Effector memory CD8-positive, alpha-beta T cell (primary cell): ENCODE measurements at regions not wholly inside any gene's neighbourhood (a gene's known extent, or its start where the extent isn't known, plus 50 kb on each side); places are given as distances from the start of the nearest gene placed in this dataset.

ENCODE experiments used
- ATAC-seq: fragments of 150-1000 bp; cut with Tn5 transposase; replicated peaks from 2 replicates; pipeline ENCODE4 v1.10.0; 2021; ENCODE audit warnings: mild to moderate bottlenecking, moderate library complexity
- DNase-seq, 3 experiments: peaks; one replicate each; pipeline ENCODE4 v3.0.0; 2021
- H3K27ac Mint-ChIP-seq, 2 donors: one replicate each; pipeline ENCODE4 v1.8.0; 2022; ENCODE audit warnings: mild to moderate bottlenecking in 2 of 2, mixed read lengths in 2 of 2, moderate library complexity in 2 of 2
- H3K27me3 Mint-ChIP-seq, 2 donors: one replicate each; pipeline ENCODE4 v1.8.0; 2022; ENCODE audit warnings: mixed read lengths in 2 of 2
- H3K36me3 Mint-ChIP-seq: one replicate; pipeline ENCODE4 v1.8.0; 2022; ENCODE audit warnings: mild to moderate bottlenecking, moderate library complexity, mixed read lengths; ENCODE audit not compliant: insufficient read depth
- H3K4me1 Mint-ChIP-seq, 2 donors: one replicate each; pipeline ENCODE4 v1.8.0; 2022; ENCODE audit warnings: low read depth in 2 of 2, mixed read lengths in 2 of 2
- H3K4me3 Mint-ChIP-seq, 2 donors: one replicate each; pipeline ENCODE4 v1.8.0; 2022; ENCODE audit warnings: mild to moderate bottlenecking in 2 of 2, mixed read lengths in 2 of 2, moderate library complexity in 2 of 2
- H3K9me3 Mint-ChIP-seq, 2 donors: one replicate each; pipeline ENCODE4 v1.8.0; 2022; ENCODE audit warnings: mixed read lengths in 2 of 2

DNA sequence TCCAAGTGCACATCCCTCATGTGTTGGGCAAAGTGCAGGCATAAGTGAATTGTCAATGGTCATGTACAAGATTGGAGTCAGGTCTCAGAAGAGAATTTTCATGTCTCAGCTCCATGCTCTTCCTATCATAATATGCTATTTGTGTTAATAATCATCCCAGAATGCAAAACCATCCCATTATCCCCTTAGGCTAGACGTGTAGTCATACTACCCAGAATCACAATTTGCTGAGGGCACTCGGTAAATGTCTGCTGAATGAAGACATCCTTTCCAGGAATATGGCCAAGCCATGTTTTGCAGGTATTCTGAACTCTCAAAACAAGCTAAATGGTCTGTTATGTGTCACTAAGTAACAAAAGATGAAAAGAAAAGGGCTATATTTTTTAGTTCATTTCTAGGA is 263.8 kb downstream of the RAD51AP2 start:
- H3K9me3 Mint-ChIP-seq, result peaks cover 9 to 15% of the 10 kb centered on the region in 2 donors
- H3K4me1 Mint-ChIP-seq, result no peaks in the 10 kb centered on the region
- H3K36me3 Mint-ChIP-seq, result no peaks in the 10 kb centered on the region
- H3K4me3 Mint-ChIP-seq, result no peak overlapping the region
- no peak for DNase-seq
- no peak for ATAC-seq
- H3K27me3 Mint-ChIP-seq, result no peaks in the 10 kb centered on the region
- no peak overlapping the region for H3K27ac Mint-ChIP-seq

GRCh38 chr2:17252258-17252657 is 266.0 kb downstream of the RAD51AP2 start:
- no peaks in the 10 kb centered on the region for H3K4me1 Mint-ChIP-seq

GRCh38 chr2:17251171-17251570 is 267.1 kb downstream of the RAD51AP2 start:
- Mint-ChIP-seq H3K4me1 (no peaks in the 10 kb centered on the region), H3K27me3 (no peaks in the 10 kb centered on the region), H3K4me3 (no peak overlapping the region), H3K36me3 (no peaks in the 10 kb centered on the region), H3K27ac (no peak overlapping the region), H3K9me3 (peaks cover 18 to 23% of the 10 kb centered on the region in 2 donors)
- ATAC-seq, result no peak
- DNase-seq, result no peak

More at GRCh38 chr2:17252258-17252657, 266.0 kb downstream of the RAD51AP2 start:
- no peak overlapping the region for H3K4me3 Mint-ChIP-seq
- no peaks in the 10 kb centered on the region for H3K27me3 Mint-ChIP-seq
- peaks cover 13 to 15% of the 10 kb centered on the region in 2 donors for H3K9me3 Mint-ChIP-seq
- no peaks in the 10 kb centered on the region for H3K36me3 Mint-ChIP-seq
- no peak overlapping the region for H3K27ac Mint-ChIP-seq
- ATAC-seq, result no peak
- no peak for DNase-seq

DNA sequence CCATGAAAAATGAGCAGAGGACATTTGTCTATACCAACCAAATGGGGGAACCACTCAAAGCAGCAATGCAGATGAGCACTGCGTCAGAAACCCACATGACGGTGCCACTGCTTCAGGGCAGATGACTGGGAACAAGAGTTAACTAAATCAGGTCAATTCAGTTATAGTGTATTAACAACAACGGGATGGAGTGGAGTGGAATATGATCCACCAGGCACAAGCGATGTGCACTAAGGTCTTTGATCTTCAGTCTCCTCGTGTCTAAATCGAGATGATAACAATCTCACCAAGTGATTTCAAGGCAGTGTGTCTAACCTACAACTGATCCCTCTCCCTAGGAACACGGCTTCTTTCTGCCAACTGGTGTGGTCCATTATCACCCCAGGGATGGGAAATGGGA is 269.0 kb downstream of the RAD51AP2 start:
- H3K36me3 Mint-ChIP-seq, result no peaks in the 10 kb centered on the region
- H3K4me3 Mint-ChIP-seq, result no peak overlapping the region
- H3K9me3 Mint-ChIP-seq, result peaks cover 18 to 24% of the 10 kb centered on the region in 2 donors
- ATAC-seq (no peak), DNase-seq (no peak)
- no peaks in the 10 kb centered on the region for H3K27me3 Mint-ChIP-seq
- no peaks in the 10 kb centered on the region for H3K4me1 Mint-ChIP-seq
- H3K27ac Mint-ChIP-seq, result no peak overlapping the region

DNA sequence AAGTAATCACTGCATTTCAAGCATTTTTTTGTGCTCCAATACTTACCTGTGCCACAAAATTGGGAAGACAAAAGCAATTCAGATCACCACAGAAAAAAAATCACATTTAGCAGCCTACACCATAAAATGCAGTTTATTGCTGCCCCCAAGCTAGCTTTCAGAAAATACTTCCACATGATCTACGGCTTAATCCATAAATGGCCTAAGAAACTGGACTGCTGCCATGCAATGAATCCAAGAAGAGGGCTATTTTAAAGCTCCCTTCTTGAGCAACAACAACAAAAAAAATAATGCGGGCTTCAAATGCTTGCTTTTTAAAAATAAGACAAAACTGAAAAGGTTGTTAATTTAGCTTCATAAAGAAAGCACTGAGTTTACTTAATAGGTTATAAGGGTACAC is 272.3 kb downstream of the RAD51AP2 start:
- DNase-seq (no peak), ATAC-seq (no peak)
- Mint-ChIP-seq H3K9me3 (peaks cover 20 to 23% of the 10 kb centered on the region in 2 donors), H3K27ac (no peak overlapping the region), H3K4me3 (no peak overlapping the region), H3K4me1 (no peaks in the 10 kb centered on the region), H3K36me3 (no peaks in the 10 kb centered on the region), H3K27me3 (no peaks in the 10 kb centered on the region)

DNA sequence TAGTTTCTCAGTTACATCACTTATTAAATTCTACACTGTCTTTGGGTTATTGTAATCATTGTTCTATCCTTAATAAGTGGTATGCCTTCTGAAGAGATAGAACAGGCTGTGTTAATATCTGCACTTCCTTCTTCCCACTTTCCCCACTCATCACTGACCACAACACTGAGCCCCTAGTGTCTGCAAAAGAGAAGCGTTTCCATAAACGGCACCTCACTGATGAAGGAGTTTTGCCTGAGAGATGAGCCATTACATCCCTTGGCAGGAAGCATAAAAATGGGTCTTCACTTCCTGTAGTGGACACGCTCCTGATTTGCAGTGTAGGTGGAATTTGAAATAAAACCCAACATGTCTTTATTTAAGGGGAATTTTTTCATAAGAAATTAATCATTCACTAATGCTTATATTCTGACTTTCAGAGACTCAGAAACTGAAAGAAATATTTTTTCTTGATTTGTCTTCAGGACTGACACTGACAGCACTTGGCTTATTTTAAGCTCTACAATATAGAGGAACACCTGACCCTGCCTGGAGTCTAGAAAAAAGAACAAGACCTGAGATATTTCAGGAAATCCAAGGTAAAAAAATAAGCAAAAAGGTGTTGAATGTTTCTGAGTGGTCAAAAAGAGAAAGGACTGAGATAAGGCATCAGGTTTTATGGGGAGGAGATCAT is 275.3 kb downstream of the RAD51AP2 start:
- no peak for DNase-seq
- peaks cover 11 to 17% of the 10 kb centered on the region in 2 donors for H3K9me3 Mint-ChIP-seq

DNA sequence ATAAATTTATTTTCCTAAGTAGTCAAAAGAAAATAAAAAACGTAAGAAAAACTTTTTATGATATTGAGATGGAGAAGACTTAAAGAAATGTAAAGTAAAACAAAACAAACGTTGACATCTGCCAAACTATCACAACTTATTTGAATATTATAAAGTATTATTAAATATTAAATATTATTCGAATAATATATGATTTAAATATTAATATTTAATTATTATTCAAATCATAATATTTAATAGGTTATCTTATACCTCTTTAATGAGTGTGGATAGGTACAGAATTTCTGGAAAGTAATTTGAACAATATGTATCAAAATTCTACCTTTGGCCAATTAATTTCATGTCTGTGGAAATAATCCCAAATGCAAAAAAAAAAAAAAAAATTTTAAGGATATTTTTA is 278.7 kb downstream of the RAD51AP2 start:
- no peak for ATAC-seq
- Mint-ChIP-seq H3K27ac (no peak overlapping the region), H3K9me3 (peaks cover 4 to 8% of the 10 kb centered on the region in 2 donors), H3K4me1 (no peaks in the 10 kb centered on the region), H3K27me3 (no peaks in the 10 kb centered on the region), H3K36me3 (no peaks in the 10 kb centered on the region), H3K4me3 (no peak overlapping the region)
- no peak for DNase-seq

More for the DNA sequence above, 275.3 kb downstream of the RAD51AP2 start:
- no peak overlapping the region for H3K4me3 Mint-ChIP-seq
- no peak for ATAC-seq
- no peaks in the 10 kb centered on the region for H3K4me1 Mint-ChIP-seq
- H3K27ac Mint-ChIP-seq, result no peak overlapping the region
- H3K36me3 Mint-ChIP-seq, result no peaks in the 10 kb centered on the region
- H3K27me3 Mint-ChIP-seq, result no peaks in the 10 kb centered on the region

GRCh38 chr2:17235167-17235566 is 283.1 kb downstream of the RAD51AP2 start:
- Mint-ChIP-seq H3K27ac (no peak overlapping the region), H3K27me3 (no peaks in the 10 kb centered on the region)
- DNase-seq, result no peak

GRCh38 chr2:17232776-17233556 is 285.3 kb downstream of the RAD51AP2 start:
- Mint-ChIP-seq H3K9me3 (peaks cover 5 to 10% of the 10 kb centered on the region in 2 donors), H3K36me3 (no peaks in the 10 kb centered on the region), H3K27ac (no peak overlapping the region), H3K4me1 (no peaks in the 10 kb centered on the region), H3K4me3 (no peak overlapping the region), H3K27me3 (no peaks in the 10 kb centered on the region)
- DNase-seq, result no peak
- ATAC-seq, result no peak

More at GRCh38 chr2:17235167-17235566, 283.1 kb downstream of the RAD51AP2 start:
- H3K9me3 Mint-ChIP-seq, result peaks cover 2 to 10% of the 10 kb centered on the region in 2 donors
- H3K4me3 Mint-ChIP-seq, result no peak overlapping the region
- no peak for ATAC-seq
- no peaks in the 10 kb centered on the region for H3K36me3 Mint-ChIP-seq
- no peaks in the 10 kb centered on the region for H3K4me1 Mint-ChIP-seq

- Mint-ChIP-seq H3K4me1 (no peaks in the 10 kb centered on the region), H3K36me3 (no peaks in the 10 kb centered on the region), H3K27me3 (no peaks in the 10 kb centered on the region), H3K27ac (no peak overlapping the region), H3K9me3 (peaks cover 9 to 10% of the 10 kb centered on the region in 2 donors), H3K4me3 (no peak overlapping the region)
- ATAC-seq (no peak), DNase-seq (no peak)
These were observed 286.8 kb downstream of the RAD51AP2 start for GRCh38 chr2:17231394-17231965.

GRCh38 chr2:17229414-17229813 is 288.8 kb downstream of the RAD51AP2 start:
- Mint-ChIP-seq H3K27ac (no peak overlapping the region), H3K27me3 (no peaks in the 10 kb centered on the region)
- ATAC-seq, result no peak

DNA sequence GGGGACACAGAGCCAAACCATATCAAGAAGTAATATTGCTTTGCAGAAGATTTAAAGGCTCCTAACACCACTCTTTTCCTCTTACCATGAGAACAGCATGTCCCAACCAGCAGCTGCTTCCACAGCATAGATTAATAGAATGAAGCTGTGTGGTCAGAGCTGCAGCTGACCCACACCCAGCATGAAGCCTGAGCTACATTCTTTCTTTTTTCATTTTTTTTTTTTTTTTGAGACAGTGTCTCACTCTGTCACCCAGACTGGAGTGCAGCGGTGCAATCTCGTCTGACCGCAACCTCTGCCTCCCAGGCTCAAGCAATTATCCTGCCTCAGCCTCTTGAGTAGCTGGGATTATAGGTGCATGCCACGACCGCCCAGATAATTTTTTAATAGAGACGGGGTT is 289.8 kb downstream of the RAD51AP2 start:
- Mint-ChIP-seq H3K36me3 (no peaks in the 10 kb centered on the region), H3K27ac (no peak overlapping the region), H3K4me1 (no peaks in the 10 kb centered on the region), H3K9me3 (peaks cover 10% of the 10 kb centered on the region in 2 donors), H3K27me3 (no peaks in the 10 kb centered on the region), H3K4me3 (no peak overlapping the region)
- ATAC-seq, result no peak
- DNase-seq, result no peak

More at GRCh38 chr2:17229414-17229813, 288.8 kb downstream of the RAD51AP2 start:
- no peak for DNase-seq
- Mint-ChIP-seq H3K4me1 (no peaks in the 10 kb centered on the region), H3K9me3 (peaks cover 10% of the 10 kb centered on the region in 2 donors), H3K36me3 (no peaks in the 10 kb centered on the region), H3K4me3 (no peak overlapping the region)

- ATAC-seq, result no peak
- H3K27ac Mint-ChIP-seq, result no peak overlapping the region
- H3K9me3 Mint-ChIP-seq, result peaks cover 10% of the 10 kb centered on the region in 2 donors
- H3K36me3 Mint-ChIP-seq, result no peaks in the 10 kb centered on the region
- no peaks in the 10 kb centered on the region for H3K27me3 Mint-ChIP-seq
- no peak for DNase-seq
- no peak overlapping the region for H3K4me3 Mint-ChIP-seq
- no peaks in the 10 kb centered on the region for H3K4me1 Mint-ChIP-seq
These were observed 290.4 kb downstream of the RAD51AP2 start for GRCh38 chr2:17227856-17228255.
